Left ventricle myocardium inferior (tissue), 1 donor: ENCODE measurements at regions not wholly inside any gene's neighbourhood (a gene's known extent, or its start where the extent isn't known, plus 50 kb on each side); places are given as distances from the start of the nearest gene placed in this dataset.

Experiments used
- DNase-seq: peaks from one replicate; pipeline ENCODE4 v3.0.0-alpha.2; 2020
- H3K27ac ChIP-seq: fragments of 200-600 bp; replicated peaks from 2 replicates; pipeline ENCODE4 v1.8.0; 2021
- H3K27me3 ChIP-seq: fragments of 200-600 bp; 2 replicates; pipeline ENCODE4 v1.8.0; 2021; ENCODE audit warnings: low read depth
- H3K36me3 ChIP-seq: fragments of 200-600 bp; 2 replicates; pipeline ENCODE4 v1.8.0; 2021
- H3K4me1 ChIP-seq: fragments of 200-600 bp; 2 replicates; pipeline ENCODE4 v1.8.0; 2021
- H3K4me3 ChIP-seq: fragments of 200-600 bp; 2 replicates; pipeline ENCODE4 v1.8.0; 2021; ENCODE audit warnings: mild to moderate bottlenecking, moderate library complexity
- H3K9me3 ChIP-seq: fragments of 200-600 bp; replicated peaks from 2 replicates; pipeline ENCODE4 v1.8.0; 2021
- intact Hi-C: fragments of 100-400 bp; cut with micrococcal nuclease; formaldehyde crosslinking; loops from one replicate; pipeline ENCODE4 v1.11.0; 2022
- TF ChIP-seq, protein P1 (sequence below): fragments of 200-600 bp; IDR thresholded peaks from 2 replicates; pipeline ENCODE4 v1.8.0; 2021; ENCODE audit warnings: antibody characterized with exemption, mild to moderate bottlenecking, borderline replicate concordance
- donor health status: DM: no; HTN: yes; CAD: no; lungs with severe emphysema.

DNA sequence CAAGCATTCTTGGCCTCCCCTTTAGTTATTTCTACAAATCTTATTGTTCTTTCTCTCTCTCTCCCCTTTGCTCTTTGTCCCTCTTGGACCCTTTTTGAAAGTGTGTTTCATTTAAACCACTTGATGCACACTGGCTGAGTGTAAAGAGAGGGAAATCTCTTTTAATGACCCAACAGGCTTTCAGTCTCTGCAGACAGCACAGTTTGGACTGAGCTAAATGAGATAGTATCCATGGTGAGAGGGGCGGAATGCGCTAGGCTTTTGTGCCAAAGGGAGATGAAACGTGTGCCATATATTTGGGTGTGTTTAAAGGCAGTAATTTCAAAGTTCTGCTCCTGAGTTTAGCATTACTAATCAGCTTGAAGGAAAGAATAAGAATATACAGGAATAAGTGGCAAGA, 184.9 kb downstream of the PCSK1 start:
- Histone ChIP-seq H3K27ac (peak overlapping the region; percentile 87), H3K4me3 (no peak overlapping the region), H3K4me1 (peaks cover 44% of the 10 kb centered on the region), H3K27me3 (no peaks in the 10 kb centered on the region), H3K9me3 (no peaks in the 10 kb centered on the region), H3K36me3 (no peaks in the 10 kb centered on the region)
- intact Hi-C loops: no loop called here
- TF ChIP-seq, protein P1, sequence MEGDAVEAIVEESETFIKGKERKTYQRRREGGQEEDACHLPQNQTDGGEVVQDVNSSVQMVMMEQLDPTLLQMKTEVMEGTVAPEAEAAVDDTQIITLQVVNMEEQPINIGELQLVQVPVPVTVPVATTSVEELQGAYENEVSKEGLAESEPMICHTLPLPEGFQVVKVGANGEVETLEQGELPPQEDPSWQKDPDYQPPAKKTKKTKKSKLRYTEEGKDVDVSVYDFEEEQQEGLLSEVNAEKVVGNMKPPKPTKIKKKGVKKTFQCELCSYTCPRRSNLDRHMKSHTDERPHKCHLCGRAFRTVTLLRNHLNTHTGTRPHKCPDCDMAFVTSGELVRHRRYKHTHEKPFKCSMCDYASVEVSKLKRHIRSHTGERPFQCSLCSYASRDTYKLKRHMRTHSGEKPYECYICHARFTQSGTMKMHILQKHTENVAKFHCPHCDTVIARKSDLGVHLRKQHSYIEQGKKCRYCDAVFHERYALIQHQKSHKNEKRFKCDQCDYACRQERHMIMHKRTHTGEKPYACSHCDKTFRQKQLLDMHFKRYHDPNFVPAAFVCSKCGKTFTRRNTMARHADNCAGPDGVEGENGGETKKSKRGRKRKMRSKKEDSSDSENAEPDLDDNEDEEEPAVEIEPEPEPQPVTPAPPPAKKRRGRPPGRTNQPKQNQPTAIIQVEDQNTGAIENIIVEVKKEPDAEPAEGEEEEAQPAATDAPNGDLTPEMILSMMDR: no peak
- DNase-seq: no peak

GRCh38 chr5:96247708-96248107, 185.3 kb downstream of the PCSK1 start:
- TF ChIP-seq, protein P1: no peak
- Histone ChIP-seq H3K36me3 (no peaks in the 10 kb centered on the region), H3K9me3 (no peaks in the 10 kb centered on the region), H3K4me3 (peak overlapping the region; percentile 23), H3K27me3 (no peaks in the 10 kb centered on the region), H3K4me1 (peaks cover 44% of the 10 kb centered on the region), H3K27ac (peak overlapping the region; percentile 87)
- DNase-seq: no peak
- intact Hi-C loops: no loop called here

GRCh38 chr5:96247097-96247701, 185.8 kb downstream of the PCSK1 start:
- Histone ChIP-seq H3K4me1 (peaks cover 44% of the 10 kb centered on the region), H3K9me3 (no peaks in the 10 kb centered on the region), H3K27me3 (no peaks in the 10 kb centered on the region), H3K4me3 (peak overlapping the region; percentile 23), H3K27ac (peak overlapping the region; percentile 87), H3K36me3 (no peaks in the 10 kb centered on the region)
- TF ChIP-seq, protein P1: no peak
- no peak for DNase-seq
- intact Hi-C loops: no loop called here

DNA sequence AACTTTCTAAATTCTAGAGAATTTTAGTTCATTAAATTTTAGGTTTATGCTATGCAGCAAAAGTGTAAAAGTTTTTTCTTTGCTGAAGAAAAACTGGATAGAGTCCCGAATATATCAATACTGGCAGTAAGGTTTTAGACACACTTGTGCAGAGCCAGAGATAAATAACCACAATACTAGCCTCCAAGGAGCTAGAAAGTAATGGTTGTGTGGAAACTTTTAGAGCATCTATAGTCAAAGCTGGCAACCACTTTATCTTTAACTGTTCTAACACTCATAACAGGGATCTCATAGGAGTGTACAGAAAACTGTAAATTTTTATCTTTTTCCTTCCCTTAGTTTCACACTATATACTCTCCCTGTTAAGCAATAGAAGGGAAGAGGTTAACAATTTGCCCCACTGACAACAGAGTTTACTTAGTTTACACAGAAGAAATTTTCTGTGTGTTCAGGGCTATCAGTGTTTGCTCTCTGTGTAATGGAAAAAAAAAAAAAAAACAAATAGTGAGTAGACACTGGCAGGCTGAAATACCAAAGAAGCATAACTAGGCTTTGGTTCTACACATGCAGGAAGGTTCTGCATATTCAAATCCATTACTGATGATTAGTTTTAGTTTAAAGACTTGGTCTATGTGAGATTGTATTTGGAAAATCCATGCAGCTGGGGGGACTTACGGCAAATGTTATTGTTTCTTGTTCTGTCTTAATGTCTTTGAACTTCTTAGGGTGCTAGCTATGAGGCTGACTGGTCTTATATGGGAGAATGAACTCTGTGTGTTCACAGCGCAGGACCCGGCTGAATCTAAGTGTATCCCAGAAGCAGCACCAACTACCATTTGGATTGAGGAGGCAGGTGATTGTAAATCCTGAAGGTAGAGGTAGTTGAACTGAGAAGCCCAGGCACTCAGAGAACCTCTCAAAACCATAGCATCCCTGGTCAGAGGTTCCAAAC, 187.6 kb downstream of the PCSK1 start:
- Histone ChIP-seq H3K4me3 (no peak overlapping the region), H3K4me1 (peaks cover 44% of the 10 kb centered on the region), H3K27ac (peak overlapping the region; percentile 87), H3K9me3 (no peaks in the 10 kb centered on the region), H3K27me3 (no peaks in the 10 kb centered on the region), H3K36me3 (no peaks in the 10 kb centered on the region)
- TF ChIP-seq, protein P1: no peak
- no peak for DNase-seq
- intact Hi-C loops: no loop called here

- intact Hi-C loops: no loop called here
Observed at GRCh38 chr5:96244696-96245095, 188.4 kb downstream of the PCSK1 start.

More at GRCh38 chr5:96244696-96245095, 188.4 kb downstream of the PCSK1 start:
- Histone ChIP-seq H3K27me3 (no peaks in the 10 kb centered on the region), H3K4me3 (no peak overlapping the region), H3K4me1 (peaks cover 44% of the 10 kb centered on the region), H3K36me3 (no peaks in the 10 kb centered on the region), H3K9me3 (no peaks in the 10 kb centered on the region), H3K27ac (peak overlapping the region; percentile 87)
- no peak for DNase-seq
- TF ChIP-seq, protein P1: no peak
